Endothelial cell of umbilical vein (primary cell): ENCODE measurements at regions not wholly inside any gene's neighbourhood (a gene's known extent, or its start where the extent isn't known, plus 50 kb on each side); places are given as distances from the start of the nearest gene placed in this dataset.
"Not testable (repeated sequence)": the region's sequence is repeated elsewhere in the genome, so short reads cannot be mapped to it uniquely, and the experiment has no call there.

Experiments used
- BruUV-seq: library from RNA; stranded (reverse); fragments of 400-500 nt; replicated peaks from 2 replicates; lab custom pipeline; 2021; lab: Mats Ljungman, UMichigan
- CTCF ChIA-PET: fragments of 300-600, 350-600 bp; sonication (Branson Sonifier 250); formaldehyde crosslinking; loops from one replicate; lab custom pipeline; 2021; ENCODE audit warnings: antibody characterized with exemption, inconsistent platforms; lab: Charles Lee
- POLR2A ChIA-PET: fragments of 300-600, 350-600 bp; sonication (Branson Sonifier 250); formaldehyde crosslinking; loops from one replicate; lab custom pipeline; 2021; ENCODE audit warnings: antibody characterized with exemption, inconsistent platforms; lab: Charles Lee
- DNase-seq: peaks from one replicate; pipeline ENCODE4 v3.0.0-alpha.2; 2011; ENCODE audit warnings: low read depth, low spot score
- FAIRE-seq: peaks from 2 replicates; lab custom pipeline; 2011; peaks lifted over from hg19 to GRCh38; lab: Jason Lieb, UNC
- H2AFZ ChIP-seq: 2 replicates; pipeline ENCODE4 v1.6.0; 2012; ENCODE audit warnings: low read depth, low read length, control low read depth, inconsistent platforms
- H3K27ac ChIP-seq: 2 replicates; pipeline ENCODE4 v1.5.1; 2011; ENCODE audit warnings: low read depth, mild to moderate bottlenecking, control low read depth, low read length, moderate library complexity; ENCODE audit not compliant: insufficient read depth
- H3K27me3 ChIP-seq, 2 experiments: 2 replicates each; pipeline versions ENCODE4 v1.6.0 to v1.6.1; 2011; ENCODE audit warnings: low read length in 2 of 2, mixed read lengths in 1 of 2; ENCODE audit not compliant: control insufficient read depth in 2 of 2, insufficient read depth in 2 of 2
- H3K36me3 ChIP-seq, 2 experiments: 2 replicates in 1 of 2; 3 replicates in 1 of 2; pipeline ENCODE4 v1.5.1; 2011; ENCODE audit warnings: low read length in 2 of 2, mild to moderate bottlenecking in 1 of 2, moderate library complexity in 1 of 2; ENCODE audit not compliant: control insufficient read depth in 2 of 2, insufficient read depth in 2 of 2; ENCODE audit errors: extremely low read depth in 1 of 2
- H3K4me1 ChIP-seq: 3 replicates; pipeline ENCODE4 v1.5.1; 2011; ENCODE audit warnings: mild to moderate bottlenecking, low read length; ENCODE audit not compliant: control insufficient read depth, insufficient read depth; ENCODE audit errors: extremely low read depth
- H3K4me2 ChIP-seq: 2 replicates; pipeline ENCODE4 v1.6.1; 2011; ENCODE audit warnings: low read length, control low read depth, mixed read lengths; ENCODE audit not compliant: insufficient read depth
- H3K4me3 ChIP-seq, 3 experiments: fragments of 200-600 bp in 1 of 3; sonication (generic), shearing (Covaris generic) in 1 of 3; replicated peaks in 1 of 3; 2 replicates each; pipeline ENCODE4 v1.5.1; 2011 to 2016; ENCODE audit warnings: control low read depth in 3 of 3, low read length in 3 of 3, mild to moderate bottlenecking in 2 of 3, inconsistent platforms in 1 of 3, low read depth in 1 of 3, moderate library complexity in 1 of 3; ENCODE audit not compliant: insufficient read depth in 1 of 3
- H3K79me2 ChIP-seq: 2 replicates; pipeline ENCODE4 v1.6.0; 2012; ENCODE audit warnings: low read length, inconsistent platforms; ENCODE audit not compliant: control insufficient read depth, insufficient read depth
- H3K9ac ChIP-seq: replicated peaks from 2 replicates; pipeline ENCODE3; 2011; ENCODE audit warnings: low read length, control low read depth; ENCODE audit not compliant: insufficient read depth; ENCODE audit errors: extremely low read depth
- H3K9me1 ChIP-seq: replicated peaks from 3 replicates; pipeline ENCODE4 v1.6.0; 2011; ENCODE audit warnings: mild to moderate bottlenecking, low read length; ENCODE audit not compliant: control insufficient read depth, insufficient read depth; ENCODE audit errors: extremely low read depth
- H3K9me3 ChIP-seq: replicated peaks from 2 replicates; pipeline ENCODE4 v1.5.1; 2012; ENCODE audit warnings: low read length, inconsistent platforms; ENCODE audit not compliant: control insufficient read depth, insufficient read depth
- H4K20me1 ChIP-seq: replicated peaks from 2 replicates; pipeline ENCODE3; 2011; ENCODE audit warnings: mild to moderate bottlenecking, low read length; ENCODE audit not compliant: control insufficient read depth, insufficient read depth; ENCODE audit errors: extremely low read depth
- dilution Hi-C: fragments of 300-500 bp; cut with MboI; formaldehyde crosslinking; loops from one replicate; pipeline ENCODE4 v1.15.0; 2019; ENCODE audit warnings: low sequenced_read_pairs; ENCODE audit not compliant: extremely low pct_ligation_motif_present
- intact Hi-C: fragments of 100-400 bp; cut with micrococcal nuclease; formaldehyde crosslinking; loops from one replicate; pipeline ENCODE4 v1.10.0; 2022

GRCh38 chr9:67550044-67550443 is 308.7 kb upstream of the ANKRD20A1 start:
- dilution Hi-C loops, H2AFZ ChIP-seq, H3K79me2 ChIP-seq, H4K20me1 ChIP-seq, H3K9ac ChIP-seq, H3K4me3 ChIP-seq, DNase-seq, H3K27me3 ChIP-seq, H3K4me2 ChIP-seq, H3K4me1 ChIP-seq, H3K9me3 ChIP-seq, H3K27ac ChIP-seq, FAIRE-seq, H3K36me3 ChIP-seq, intact Hi-C loops, H3K9me1 ChIP-seq, POLR2A ChIA-PET, CTCF ChIA-PET, BruUV-seq: not testable (repeated sequence)

GRCh38 chr9:67529834-67530233 is 328.9 kb upstream of the ANKRD20A1 start:
- POLR2A ChIA-PET, H3K79me2 ChIP-seq, H3K27ac ChIP-seq, H3K4me3 ChIP-seq, DNase-seq, H3K36me3 ChIP-seq, intact Hi-C loops, H3K27me3 ChIP-seq, dilution Hi-C loops, H3K9ac ChIP-seq, H3K9me3 ChIP-seq, FAIRE-seq, CTCF ChIA-PET, H2AFZ ChIP-seq, H3K4me2 ChIP-seq, H3K9me1 ChIP-seq, H4K20me1 ChIP-seq, H3K4me1 ChIP-seq, BruUV-seq: not testable (repeated sequence)

- POLR2A ChIA-PET, DNase-seq, H4K20me1 ChIP-seq, H3K27me3 ChIP-seq, H2AFZ ChIP-seq, BruUV-seq, CTCF ChIA-PET, H3K9me3 ChIP-seq, H3K79me2 ChIP-seq, dilution Hi-C loops, H3K36me3 ChIP-seq, H3K27ac ChIP-seq, H3K9ac ChIP-seq, FAIRE-seq, H3K9me1 ChIP-seq, H3K4me2 ChIP-seq, intact Hi-C loops, H3K4me3 ChIP-seq, H3K4me1 ChIP-seq: not testable (repeated sequence)
Measured at GRCh38 chr9:67516938-67517337, 341.8 kb upstream of the ANKRD20A1 start.

GRCh38 chr9:67514587-67514986 is 344.1 kb upstream of the ANKRD20A1 start:
- POLR2A ChIA-PET, H4K20me1 ChIP-seq, H3K27ac ChIP-seq, CTCF ChIA-PET, FAIRE-seq, H3K9me3 ChIP-seq, H3K79me2 ChIP-seq, BruUV-seq, H3K4me2 ChIP-seq, H3K4me1 ChIP-seq, intact Hi-C loops, H3K27me3 ChIP-seq, H2AFZ ChIP-seq, H3K9me1 ChIP-seq, H3K9ac ChIP-seq, H3K36me3 ChIP-seq, DNase-seq, H3K4me3 ChIP-seq, dilution Hi-C loops: not testable (repeated sequence)
